GM19328 (cell line): ENCODE measurements at regions not wholly inside any gene's neighbourhood (a gene's known extent, or its start where the extent isn't known, plus 50 kb on each side); places are given as distances from the start of the nearest gene placed in this dataset.

Experiments used
- ATAC-seq: cut with Tn5 transposase; IDR thresholded peaks from one replicate; pipeline ENCODE4 v1.9.1; 2021; ENCODE audit warnings: mild to moderate bottlenecking, moderate library complexity; ENCODE audit not compliant: unreplicated experiment

- no peak for ATAC-seq
Observed at GRCh38 chr5:124341066-124341858, 405.2 kb downstream of the ZNF608 start.

GRCh38 chr5:124337996-124338395 is 408.4 kb downstream of the ZNF608 start:
- ATAC-seq, result no peak

- no peak for ATAC-seq
Observed at GRCh38 chr5:124333298-124333979, 413.0 kb downstream of the ZNF608 start.

- ATAC-seq, result no peak
Observed at GRCh38 chr5:124332273-124332672, 414.2 kb downstream of the ZNF608 start.

GRCh38 chr5:124330595-124331220 is 415.7 kb downstream of the ZNF608 start:
- ATAC-seq, result no peak

- ATAC-seq, result no peak
Observed at GRCh38 chr5:124328201-124328600, 418.2 kb downstream of the ZNF608 start.

- ATAC-seq, result no peak
Observed at GRCh38 chr5:124318661-124319060, 427.8 kb downstream of the ZNF608 start.

- no peak for ATAC-seq
Observed at GRCh38 chr5:124317451-124317850, 429.0 kb downstream of the ZNF608 start.

- ATAC-seq, result no peak
Observed at GRCh38 chr5:124315741-124316415, 430.6 kb downstream of the ZNF608 start.

- ATAC-seq, result no peak
Observed at GRCh38 chr5:124310453-124310852, 436.0 kb downstream of the ZNF608 start.

- ATAC-seq, result no peak
Observed at GRCh38 chr5:124309241-124309980, 437.0 kb downstream of the ZNF608 start.

GRCh38 chr5:124303366-124303765 is 443.1 kb downstream of the ZNF608 start:
- no peak for ATAC-seq

GRCh38 chr5:124302533-124302932 is 443.9 kb downstream of the ZNF608 start:
- ATAC-seq, result no peak

- no peak for ATAC-seq
Observed at GRCh38 chr5:124301850-124302249, 444.6 kb downstream of the ZNF608 start.

GRCh38 chr5:124300815-124301621 is 445.4 kb downstream of the ZNF608 start:
- no peak for ATAC-seq

GRCh38 chr5:124297826-124298225 is 448.6 kb downstream of the ZNF608 start:
- no peak for ATAC-seq

GRCh38 chr5:124292322-124292855 is 454.1 kb downstream of the ZNF608 start:
- no peak for ATAC-seq

- no peak for ATAC-seq
Observed at GRCh38 chr5:124289641-124290311, 456.7 kb downstream of the ZNF608 start.

GRCh38 chr5:124289130-124289529 is 457.3 kb downstream of the ZNF608 start:
- ATAC-seq, result no peak
